Activated T-helper 2 cell treated with anti-CD3 and anti-CD28 coated beads, Interferon-gamma antibody, Interleukin-2, Interleukin-4, amounts not matched to agents 10 μg/mL and 5 μg/mL and 100 μg/mL, durations not matched to agents 14 hours and 24 hours and 36 hours (primary cell): ENCODE measurements at regions not wholly inside any gene's neighbourhood (a gene's known extent, or its start where the extent isn't known, plus 50 kb on each side); places are given as distances from the start of the nearest gene placed in this dataset.
A peak's percentile ranks its signal among the peaks of the same experiment; 100 is the strongest.

Experiments used
- DNase-seq: peaks from one replicate; pipeline ENCODE4 v3.0.0; 2021; ENCODE audit warnings: low spot score
- H3K27ac Mint-ChIP-seq: one replicate; pipeline ENCODE4 v1.8.0; 2021; ENCODE audit warnings: mixed read lengths
- H3K27me3 Mint-ChIP-seq: one replicate; pipeline ENCODE4 v1.8.0; 2021; ENCODE audit warnings: low read depth, mixed read lengths
- H3K36me3 Mint-ChIP-seq: one replicate; pipeline ENCODE4 v1.8.0; 2021; ENCODE audit warnings: low read depth, mixed read lengths
- H3K4me1 Mint-ChIP-seq: one replicate; pipeline ENCODE4 v1.8.0; 2021; ENCODE audit warnings: low read depth, mixed read lengths
- H3K4me3 Mint-ChIP-seq: one replicate; pipeline ENCODE4 v1.8.0; 2021; ENCODE audit warnings: low read depth, mild to moderate bottlenecking, moderate library complexity, mixed read lengths
- H3K9me3 Mint-ChIP-seq: one replicate; pipeline ENCODE4 v1.8.0; 2021; ENCODE audit warnings: mixed read lengths
- intact Hi-C: fragments of 100-400 bp; cut with micrococcal nuclease; formaldehyde crosslinking; loops from one replicate; pipeline ENCODE4 v1.15.1; 2023

DNA sequence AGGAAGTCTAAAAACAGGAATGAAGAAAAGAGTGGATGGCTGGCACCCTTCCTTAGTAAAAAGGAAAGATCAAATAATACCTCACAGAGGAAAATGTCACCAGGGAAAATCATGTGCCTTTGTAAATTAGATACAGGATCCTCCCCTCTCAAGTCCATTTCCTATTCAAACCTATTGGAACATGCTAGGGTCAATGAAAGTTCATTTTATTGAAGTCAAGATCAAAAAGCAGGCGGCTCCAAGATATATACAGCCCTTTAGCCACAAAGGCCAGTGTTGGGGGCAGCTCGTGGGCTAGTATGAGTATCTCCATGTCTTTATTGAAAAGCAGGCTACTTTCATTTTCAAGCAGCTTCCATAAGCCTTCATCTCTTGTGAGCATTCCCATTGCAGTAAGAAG, 141.1 kb downstream of the QDPR start:
- H3K4me3 Mint-ChIP-seq: no peak overlapping the region
- H3K27me3 Mint-ChIP-seq: peaks cover 2% of the 10 kb centered on the region
- intact Hi-C loops: no loop called here
- no peak for DNase-seq
- no peak overlapping the region for H3K27ac Mint-ChIP-seq
- no peaks in the 10 kb centered on the region for H3K36me3 Mint-ChIP-seq
- H3K4me1 Mint-ChIP-seq: peaks cover 2% of the 10 kb centered on the region
- H3K9me3 Mint-ChIP-seq: no peaks in the 10 kb centered on the region

DNA sequence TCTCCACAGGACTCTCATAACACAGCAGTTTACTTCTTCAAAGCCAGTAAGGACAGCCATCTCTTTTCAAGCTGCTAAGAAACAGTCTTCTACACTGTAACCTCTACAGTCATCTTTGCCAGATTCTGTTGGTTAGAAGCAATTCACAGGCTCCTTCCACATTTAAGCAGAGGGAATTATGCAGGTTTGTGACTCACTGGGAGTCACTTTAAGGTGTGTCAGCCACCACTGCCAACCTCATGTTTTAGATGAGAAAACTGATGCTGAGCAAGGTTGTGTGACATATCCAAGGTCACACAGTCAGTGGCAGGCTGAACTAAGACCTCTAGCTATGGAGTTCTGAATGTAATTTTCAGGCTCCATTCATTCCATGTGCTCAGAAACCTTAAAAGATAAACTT, 143.5 kb downstream of the QDPR start:
- Mint-ChIP-seq H3K4me1 (no peaks in the 10 kb centered on the region), H3K36me3 (no peaks in the 10 kb centered on the region), H3K27ac (no peak overlapping the region), H3K4me3 (no peak overlapping the region), H3K9me3 (no peaks in the 10 kb centered on the region), H3K27me3 (peaks cover 2% of the 10 kb centered on the region)
- intact Hi-C loops: no loop called here
- no peak for DNase-seq

DNA sequence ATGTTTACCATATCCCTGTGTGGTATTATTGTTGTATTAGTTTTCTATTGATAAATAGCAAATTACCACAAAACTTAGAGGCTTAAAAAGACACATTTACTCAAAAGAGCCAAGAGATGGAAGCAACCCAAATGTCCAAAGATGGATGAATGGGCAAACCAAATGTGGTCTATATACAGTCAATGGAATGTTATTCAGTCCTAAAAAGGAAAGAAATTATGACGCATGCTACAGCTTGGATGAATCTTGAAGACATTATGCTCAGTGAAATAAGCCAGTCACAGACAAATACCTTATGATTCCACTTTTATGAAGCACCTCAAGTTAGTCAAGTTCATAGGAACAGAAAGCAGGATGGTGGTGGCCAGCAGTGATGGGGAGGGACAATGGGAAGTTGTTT, 144.7 kb downstream of the QDPR start:
- Mint-ChIP-seq H3K27me3 (peaks cover 2% of the 10 kb centered on the region), H3K36me3 (no peaks in the 10 kb centered on the region)
- intact Hi-C loops: no loop called here

DNA sequence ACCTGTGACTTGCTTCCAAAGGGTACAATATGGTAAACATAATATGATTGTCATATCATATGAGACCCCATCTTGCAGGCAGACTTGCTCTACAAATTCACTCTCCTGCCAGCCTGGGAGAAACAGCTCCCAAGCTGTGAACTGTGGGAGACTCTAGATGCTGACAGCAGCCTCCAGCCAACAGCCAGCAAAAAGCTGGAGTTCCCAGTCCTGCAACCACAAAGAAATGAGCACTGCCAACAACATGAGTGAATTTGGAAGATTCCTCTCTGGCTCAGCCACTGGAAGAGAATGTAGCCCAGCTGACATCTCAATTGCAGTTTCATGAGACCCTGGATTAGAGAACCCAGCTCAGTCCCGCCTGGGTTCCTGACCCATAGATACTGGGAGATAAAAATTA, 145.4 kb downstream of the QDPR start:
- no peak for DNase-seq
- intact Hi-C loops: no loop called here
- H3K4me3 Mint-ChIP-seq: no peak overlapping the region
- peaks cover 1% of the 10 kb centered on the region for H3K4me1 Mint-ChIP-seq
- no peaks in the 10 kb centered on the region for H3K36me3 Mint-ChIP-seq
- H3K9me3 Mint-ChIP-seq: no peaks in the 10 kb centered on the region
- H3K27ac Mint-ChIP-seq: no peak overlapping the region
- H3K27me3 Mint-ChIP-seq: peaks cover 7% of the 10 kb centered on the region

More for the DNA sequence above, 144.7 kb downstream of the QDPR start:
- H3K4me3 Mint-ChIP-seq: no peak overlapping the region
- no peaks in the 10 kb centered on the region for H3K9me3 Mint-ChIP-seq
- no peak for DNase-seq
- H3K27ac Mint-ChIP-seq: no peak overlapping the region
- H3K4me1 Mint-ChIP-seq: peaks cover 1% of the 10 kb centered on the region

DNA sequence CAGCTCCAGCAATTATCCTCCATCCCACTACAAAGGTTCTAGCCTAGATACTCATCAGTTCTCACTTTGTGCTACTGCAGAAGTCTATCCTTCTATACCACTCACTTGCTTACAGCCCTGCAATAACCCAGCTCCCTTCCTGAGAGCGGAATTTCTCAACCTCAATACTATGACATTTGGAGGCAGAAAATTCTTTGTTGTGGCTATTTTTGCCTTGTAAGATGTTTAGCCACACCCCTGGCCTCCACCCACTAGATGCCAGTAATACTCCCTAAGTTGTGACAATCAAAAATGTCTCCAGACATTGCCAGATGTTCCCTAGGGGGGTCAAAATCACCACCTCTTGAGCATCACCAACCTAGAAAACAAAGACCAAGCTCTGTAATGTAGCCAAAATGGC, 149.5 kb downstream of the QDPR start:
- intact Hi-C loops: no loop called here
- DNase-seq: no peak
- no peaks in the 10 kb centered on the region for H3K9me3 Mint-ChIP-seq
- H3K27me3 Mint-ChIP-seq: peaks cover 14% of the 10 kb centered on the region
- peaks cover 1% of the 10 kb centered on the region for H3K4me1 Mint-ChIP-seq
- no peak overlapping the region for H3K4me3 Mint-ChIP-seq
- no peak overlapping the region for H3K27ac Mint-ChIP-seq
- no peaks in the 10 kb centered on the region for H3K36me3 Mint-ChIP-seq

DNA sequence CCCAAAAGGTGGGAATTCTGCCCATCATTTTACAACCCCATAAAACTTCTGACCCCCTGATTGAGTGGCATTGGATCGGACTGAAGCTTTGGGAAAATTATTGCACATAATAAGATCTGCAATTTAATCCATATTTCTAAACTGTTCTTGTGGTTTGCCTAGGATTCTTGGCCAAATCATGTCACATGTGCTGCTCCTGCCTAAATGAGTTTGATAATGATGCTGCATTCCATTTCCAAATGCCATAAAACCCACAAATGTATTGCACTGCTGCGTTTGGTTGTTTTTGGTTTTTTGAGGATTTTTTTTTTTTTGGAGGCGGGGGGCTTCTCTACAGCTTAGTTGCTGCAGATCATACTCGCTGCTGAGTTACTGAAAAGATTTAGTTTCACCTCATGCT, 153.6 kb downstream of the QDPR start:
- H3K27me3 Mint-ChIP-seq: peaks cover 33% of the 10 kb centered on the region

DNA sequence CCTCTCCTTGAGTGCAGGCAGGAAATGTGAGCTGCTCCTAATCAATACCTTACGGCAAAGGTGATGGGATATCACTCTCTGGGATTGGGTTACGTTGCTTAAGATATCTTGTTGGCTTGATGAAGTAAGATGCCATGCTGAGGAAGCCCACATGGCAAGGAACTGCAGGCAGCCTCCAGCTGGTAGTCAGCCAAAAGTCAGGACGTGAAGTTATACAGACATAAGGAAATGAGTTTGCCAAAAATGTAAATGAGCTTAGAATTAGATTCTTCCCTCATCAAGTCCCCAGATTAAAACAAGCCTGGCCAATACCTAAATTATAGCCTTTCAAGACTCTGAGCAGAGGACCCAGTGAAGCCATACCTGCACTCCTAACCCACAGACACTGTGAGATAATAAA, 155.0 kb downstream of the QDPR start:
- no peaks in the 10 kb centered on the region for H3K4me1 Mint-ChIP-seq
- intact Hi-C loops: no loop called here

More for the DNA sequence above, 153.6 kb downstream of the QDPR start:
- no peaks in the 10 kb centered on the region for H3K36me3 Mint-ChIP-seq
- no peak overlapping the region for H3K4me3 Mint-ChIP-seq
- H3K9me3 Mint-ChIP-seq: no peaks in the 10 kb centered on the region
- H3K27ac Mint-ChIP-seq: no peak overlapping the region
- DNase-seq: no peak
- peaks cover 1% of the 10 kb centered on the region for H3K4me1 Mint-ChIP-seq
- intact Hi-C loops: no loop called here

DNA sequence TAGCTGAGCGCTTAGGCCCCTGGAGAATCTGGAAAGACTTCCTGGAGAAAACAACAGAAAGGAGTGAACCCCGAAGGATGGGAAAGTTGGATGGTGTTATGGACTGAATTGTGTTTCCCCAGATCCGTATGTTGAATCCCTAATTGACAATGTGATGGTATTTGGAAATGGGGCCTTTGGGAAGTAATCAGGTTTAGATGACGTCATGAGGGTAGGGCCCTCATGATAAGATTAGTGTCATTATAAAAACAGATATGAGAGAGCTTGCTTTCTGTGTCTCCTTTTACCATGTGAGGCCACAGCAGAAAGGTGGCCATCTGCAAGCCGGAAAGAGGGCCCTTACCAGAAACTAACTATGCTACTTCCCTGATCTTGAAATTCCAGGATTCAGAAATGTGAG, 159.5 kb downstream of the QDPR start:
- Mint-ChIP-seq H3K4me3 (no peak overlapping the region), H3K27me3 (peaks cover 19% of the 10 kb centered on the region), H3K27ac (no peak overlapping the region), H3K9me3 (no peaks in the 10 kb centered on the region), H3K36me3 (no peaks in the 10 kb centered on the region), H3K4me1 (no peaks in the 10 kb centered on the region)
- DNase-seq: no peak
- intact Hi-C loops: no loop called here

More for the DNA sequence above, 155.0 kb downstream of the QDPR start:
- H3K27ac Mint-ChIP-seq: no peak overlapping the region
- no peaks in the 10 kb centered on the region for H3K36me3 Mint-ChIP-seq
- H3K27me3 Mint-ChIP-seq: peaks cover 28% of the 10 kb centered on the region
- H3K4me3 Mint-ChIP-seq: no peak overlapping the region
- no peaks in the 10 kb centered on the region for H3K9me3 Mint-ChIP-seq
- no peak for DNase-seq

DNA sequence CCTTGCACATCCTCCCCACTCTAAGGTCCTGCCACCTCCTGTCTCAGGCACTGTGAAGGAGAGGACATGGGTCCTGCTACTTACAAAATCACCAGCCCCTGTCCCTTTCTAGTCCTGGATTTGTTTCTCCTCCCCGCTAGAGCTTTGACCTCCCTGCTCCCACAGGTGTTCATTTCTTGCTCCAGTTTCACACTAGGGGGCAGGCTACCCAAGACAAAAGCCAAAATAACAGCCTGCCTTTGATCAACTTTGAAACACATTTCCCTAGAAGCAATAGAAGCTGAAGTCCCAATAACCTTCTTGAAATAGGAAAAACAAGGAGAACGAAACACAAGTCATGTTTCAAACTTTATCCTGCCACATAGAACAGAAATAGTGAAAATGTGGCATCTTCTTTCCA, 164.4 kb downstream of the QDPR start:
- Mint-ChIP-seq H3K4me3 (no peak overlapping the region), H3K36me3 (no peaks in the 10 kb centered on the region), H3K27ac (no peak overlapping the region), H3K9me3 (no peaks in the 10 kb centered on the region), H3K4me1 (no peaks in the 10 kb centered on the region), H3K27me3 (no peaks in the 10 kb centered on the region)
- intact Hi-C loops: loop anchor here (1.0 kb wide), 1 partner anchor 100 kb away; no protein-coding TSS in a partner anchor
- DNase-seq: no peak

DNA sequence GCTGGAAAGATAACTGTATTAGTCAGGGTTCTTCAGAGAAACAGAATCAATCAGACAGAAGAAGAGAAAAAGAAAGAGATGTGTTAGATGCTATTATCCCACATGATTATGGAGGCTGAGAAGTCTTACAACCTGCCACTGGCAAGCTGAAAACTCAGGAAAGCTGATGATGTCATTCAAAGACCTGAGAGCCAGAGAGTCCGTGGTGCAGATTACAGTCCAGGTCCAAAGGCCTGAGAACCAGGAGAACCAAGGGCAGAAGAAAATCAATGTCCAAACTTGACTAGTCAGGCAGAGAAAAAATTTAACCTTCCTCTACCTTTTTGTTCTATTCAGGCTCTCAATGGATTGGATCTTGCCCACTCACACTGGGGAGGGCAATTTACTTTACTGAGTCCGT, 172.5 kb downstream of the QDPR start:
- Mint-ChIP-seq H3K4me1 (peaks cover 34% of the 10 kb centered on the region), H3K4me3 (no peak overlapping the region), H3K27me3 (no peaks in the 10 kb centered on the region), H3K36me3 (no peaks in the 10 kb centered on the region), H3K27ac (no peak overlapping the region), H3K9me3 (no peaks in the 10 kb centered on the region)
- no peak for DNase-seq
- intact Hi-C loops: loop anchor here (5.0 to 10.0 kb wide), 2 partner anchors 133 to 475 kb away; partner anchors contain the start of genes DCAF16 and NCAPG

DNA sequence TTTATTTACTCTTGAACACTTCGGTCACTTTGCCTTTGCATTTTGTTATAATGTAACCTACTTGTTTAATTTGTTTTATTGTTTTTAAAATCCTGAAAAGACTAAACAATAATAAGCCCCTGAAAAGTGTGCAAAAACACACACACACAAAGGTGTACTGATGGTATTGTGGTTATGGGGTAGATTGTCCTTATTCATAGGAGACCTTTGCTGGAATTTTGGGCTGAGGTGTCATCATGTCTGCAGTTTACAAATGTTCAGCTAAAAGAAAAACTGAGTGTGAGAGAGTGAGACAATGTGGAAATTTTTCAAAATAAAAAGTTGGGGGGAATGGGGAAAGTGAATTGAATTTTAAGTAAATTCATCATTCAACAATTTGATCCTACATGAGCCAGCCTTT, 174.9 kb downstream of the QDPR start:
- Mint-ChIP-seq H3K4me3 (no peak overlapping the region), H3K4me1 (peaks cover 38% of the 10 kb centered on the region)

DNA sequence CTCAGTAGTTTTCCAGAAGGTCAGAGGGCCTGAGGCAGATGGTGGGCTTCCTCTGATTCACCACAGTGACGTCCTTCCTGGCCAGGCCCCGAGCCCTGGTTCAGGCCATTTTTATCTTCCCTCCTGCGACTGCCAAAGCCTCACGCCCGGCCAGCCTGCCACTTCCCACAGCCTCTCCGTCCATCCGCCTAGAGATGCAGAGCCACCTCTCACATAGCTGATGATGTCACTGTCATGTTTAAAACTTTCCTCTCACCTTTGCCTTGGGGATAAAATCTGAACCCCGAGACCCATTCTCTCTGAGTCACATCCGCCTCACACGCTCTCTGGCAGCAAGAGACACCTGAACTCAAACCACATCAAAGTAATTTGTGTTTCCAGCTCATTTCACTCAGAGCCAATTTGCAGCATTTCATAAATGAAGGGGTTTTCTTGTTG, 175.3 kb downstream of the QDPR start:
- no peaks in the 10 kb centered on the region for H3K9me3 Mint-ChIP-seq
- H3K4me3 Mint-ChIP-seq: no peak overlapping the region
- peak; percentile 80 for DNase-seq
- intact Hi-C loops: loop anchor here (2.0 to 10.0 kb wide), 3 partner anchors 136 to 478 kb away; partner anchors contain the start of genes DCAF16, LAP3 and NCAPG
- H3K36me3 Mint-ChIP-seq: no peaks in the 10 kb centered on the region
- peaks cover 38% of the 10 kb centered on the region for H3K4me1 Mint-ChIP-seq
- H3K27me3 Mint-ChIP-seq: peaks cover 2% of the 10 kb centered on the region
- H3K27ac Mint-ChIP-seq: peak overlapping the region; percentile 79

More for the DNA sequence above, 174.9 kb downstream of the QDPR start:
- intact Hi-C loops: loop anchor here (2.0 to 10.0 kb wide), 3 partner anchors 135 to 478 kb away; partner anchors contain the start of genes DCAF16, LAP3 and NCAPG
- no peak for DNase-seq
- no peaks in the 10 kb centered on the region for H3K36me3 Mint-ChIP-seq
- peaks cover 2% of the 10 kb centered on the region for H3K27me3 Mint-ChIP-seq
- H3K9me3 Mint-ChIP-seq: no peaks in the 10 kb centered on the region
- peak overlapping the region; percentile 79 for H3K27ac Mint-ChIP-seq

DNA sequence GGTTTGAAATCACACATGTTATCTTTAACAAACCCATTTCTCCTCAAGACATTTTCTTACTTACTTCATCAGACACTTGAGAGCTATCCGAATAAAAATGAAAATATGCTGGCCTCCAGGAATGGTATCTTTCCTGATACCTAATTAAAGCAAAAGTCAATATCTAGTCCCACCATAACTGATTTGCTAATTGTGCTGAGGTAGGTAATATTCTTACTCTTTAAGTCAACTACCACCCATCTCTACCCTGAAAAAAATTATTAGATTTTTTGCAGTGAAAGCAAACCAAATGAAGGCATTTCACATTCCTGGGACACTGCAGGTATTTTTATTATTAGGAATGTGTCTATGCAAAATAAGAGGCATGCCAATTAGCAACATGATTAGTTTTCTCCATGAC, 175.8 kb downstream of the QDPR start:
- intact Hi-C loops: loop anchor here (2.0 to 10.0 kb wide), 3 partner anchors 136 to 479 kb away; partner anchors contain the start of genes DCAF16, LAP3 and NCAPG
- no peaks in the 10 kb centered on the region for H3K36me3 Mint-ChIP-seq
- no peak for DNase-seq
- H3K27ac Mint-ChIP-seq: peak overlapping the region; percentile 79
- peaks cover 42% of the 10 kb centered on the region for H3K4me1 Mint-ChIP-seq
- H3K27me3 Mint-ChIP-seq: peaks cover 2% of the 10 kb centered on the region
- H3K9me3 Mint-ChIP-seq: no peaks in the 10 kb centered on the region
- H3K4me3 Mint-ChIP-seq: no peak overlapping the region
